ENCODE measurements at regions not wholly inside any gene's neighbourhood (a gene's known extent, or its start where the extent isn't known, plus 50 kb on each side); places are given as distances from the start of the nearest gene placed in this dataset.

- TF ChIP-seq, protein P1, sequence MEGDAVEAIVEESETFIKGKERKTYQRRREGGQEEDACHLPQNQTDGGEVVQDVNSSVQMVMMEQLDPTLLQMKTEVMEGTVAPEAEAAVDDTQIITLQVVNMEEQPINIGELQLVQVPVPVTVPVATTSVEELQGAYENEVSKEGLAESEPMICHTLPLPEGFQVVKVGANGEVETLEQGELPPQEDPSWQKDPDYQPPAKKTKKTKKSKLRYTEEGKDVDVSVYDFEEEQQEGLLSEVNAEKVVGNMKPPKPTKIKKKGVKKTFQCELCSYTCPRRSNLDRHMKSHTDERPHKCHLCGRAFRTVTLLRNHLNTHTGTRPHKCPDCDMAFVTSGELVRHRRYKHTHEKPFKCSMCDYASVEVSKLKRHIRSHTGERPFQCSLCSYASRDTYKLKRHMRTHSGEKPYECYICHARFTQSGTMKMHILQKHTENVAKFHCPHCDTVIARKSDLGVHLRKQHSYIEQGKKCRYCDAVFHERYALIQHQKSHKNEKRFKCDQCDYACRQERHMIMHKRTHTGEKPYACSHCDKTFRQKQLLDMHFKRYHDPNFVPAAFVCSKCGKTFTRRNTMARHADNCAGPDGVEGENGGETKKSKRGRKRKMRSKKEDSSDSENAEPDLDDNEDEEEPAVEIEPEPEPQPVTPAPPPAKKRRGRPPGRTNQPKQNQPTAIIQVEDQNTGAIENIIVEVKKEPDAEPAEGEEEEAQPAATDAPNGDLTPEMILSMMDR (IDR thresholded peaks at IDR 0.05) = no peak
- TF ChIP-seq POLR2AphosphoS5 (IDR thresholded peaks at IDR 0.05) = no peak
Measured at GRCh38 chr3:166360720-166361119, 523.5 kb upstream of the BCHE start.

Data from breast epithelium (tissue), 3 donors.